ENCODE measurements at regions not wholly inside any gene's neighbourhood (a gene's known extent, or its start where the extent isn't known, plus 50 kb on each side); places are given as distances from the start of the nearest gene placed in this dataset.

DNA sequence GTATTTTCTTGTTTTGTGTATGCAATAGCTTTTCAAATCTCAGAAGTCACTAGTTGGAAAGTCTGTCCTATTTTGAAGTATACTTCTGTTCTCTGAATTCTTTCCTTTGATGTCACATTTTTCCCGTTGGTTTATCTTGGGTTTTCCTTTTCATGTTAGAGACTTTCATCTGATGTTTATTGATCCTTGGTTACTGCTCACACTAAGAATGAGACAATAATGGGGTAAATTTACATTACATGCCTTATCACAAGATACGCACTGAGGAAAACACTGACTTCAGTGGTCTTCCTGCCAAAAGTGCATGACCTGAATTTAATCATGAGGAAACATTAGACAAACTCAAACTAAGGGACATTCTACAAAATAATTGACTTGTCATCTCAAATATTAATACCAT, 63.5 kb upstream of the C1GALT1 start:
- no peak for DNase-seq (ENCODE audit: low read depth)

- no peak for DNase-seq (ENCODE audit: low read depth)
Measured at GRCh38 chr7:7119729-7120128, 62.6 kb upstream of the C1GALT1 start.

DNA sequence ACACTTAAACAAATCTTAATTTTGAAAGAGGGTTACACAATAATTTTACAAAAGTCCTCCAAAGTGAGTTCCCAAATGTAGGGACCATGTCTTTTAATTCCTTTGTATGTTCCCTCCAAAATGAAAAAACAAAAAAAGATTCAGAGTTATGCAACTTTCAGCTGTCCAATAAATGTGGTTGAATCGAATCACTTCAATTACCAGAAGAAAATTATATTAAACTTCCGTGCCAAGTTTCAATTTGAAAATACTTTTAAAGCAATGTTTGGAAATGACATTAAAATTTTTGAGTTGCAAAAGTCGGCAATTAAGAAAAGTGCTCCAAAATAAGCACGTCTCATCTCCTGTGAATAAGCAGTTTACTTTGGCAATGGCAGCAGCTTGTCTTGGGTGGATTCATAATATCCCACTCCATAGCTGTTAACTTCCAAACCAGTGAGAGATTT, 60.3 kb upstream of the C1GALT1 start:
- DNase-seq (ENCODE audit: low read depth), result no peak

- DNase-seq (ENCODE audit: low read depth), result peak; percentile 34
Measured at GRCh38 chr7:7122701-7123281, 59.6 kb upstream of the C1GALT1 start.

DNA sequence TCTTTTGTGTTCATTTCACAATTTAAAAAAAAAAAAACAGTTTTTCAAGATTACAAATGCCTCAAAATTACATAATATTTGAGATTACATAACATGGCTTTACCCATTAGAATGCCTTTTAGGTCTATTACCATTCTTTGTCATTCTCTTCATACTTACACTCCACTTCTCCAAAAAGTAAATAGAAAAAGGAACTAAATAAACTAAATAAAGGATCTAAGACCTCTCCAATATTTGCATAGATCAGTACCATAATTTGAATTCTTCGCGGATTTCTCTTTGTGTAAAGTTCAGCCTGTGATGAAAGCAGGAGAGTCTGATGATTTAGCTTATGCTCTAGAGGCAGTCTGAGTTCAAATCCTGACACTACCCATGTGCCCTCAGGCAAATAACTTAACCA, 56.4 kb upstream of the C1GALT1 start:
- DNase-seq (ENCODE audit: low read depth), result no peak

DNA sequence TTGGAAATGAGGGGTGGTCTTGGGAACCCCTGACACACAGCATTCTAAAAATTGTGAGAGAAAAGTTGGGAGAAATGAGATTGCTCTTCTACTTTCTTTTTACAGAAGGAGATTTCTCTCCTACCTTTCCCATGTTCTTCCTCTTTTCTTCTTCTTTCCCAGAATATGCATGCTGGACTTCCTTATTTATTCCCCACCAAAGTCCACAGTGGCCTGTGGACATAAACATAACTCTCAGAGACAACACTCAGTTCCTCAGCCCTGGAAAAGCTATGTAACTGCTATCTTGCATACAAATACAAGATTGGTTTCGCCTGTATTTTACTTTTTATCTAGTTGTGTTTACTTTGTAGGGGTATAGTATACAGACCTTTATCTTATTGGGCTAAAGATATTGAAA, 54.6 kb upstream of the C1GALT1 start:
- no peak for DNase-seq (ENCODE audit: low read depth)

- no peak for DNase-seq (ENCODE audit: low read depth)
Measured at GRCh38 chr7:7129381-7129780, 53.0 kb upstream of the C1GALT1 start.

DNA sequence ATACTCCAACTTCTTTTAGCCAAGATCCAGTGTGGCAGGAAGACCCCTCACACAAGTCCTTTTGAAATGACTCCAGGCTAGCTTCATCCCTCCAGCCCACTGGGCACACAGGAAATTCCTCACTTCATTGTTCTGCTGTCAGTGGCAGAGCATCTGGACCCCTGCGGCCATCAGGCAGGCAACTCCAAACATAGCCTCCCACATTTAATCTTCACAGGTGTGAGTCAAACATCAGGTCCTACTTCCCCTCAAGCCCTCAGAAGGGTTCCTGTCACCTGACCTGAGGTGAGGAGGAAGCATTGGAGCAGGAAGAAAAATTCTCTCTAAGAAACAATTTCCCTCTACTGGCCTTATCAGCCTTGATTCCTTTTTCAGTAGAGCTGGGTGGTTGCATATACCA, 51.1 kb upstream of the C1GALT1 start:
- no peak for DNase-seq (ENCODE audit: low read depth)
